Heart right ventricle (tissue), 16 donors: ENCODE measurements at regions not wholly inside any gene's neighbourhood (a gene's known extent, or its start where the extent isn't known, plus 50 kb on each side); places are given as distances from the start of the nearest gene placed in this dataset.

Experiments
- ATAC-seq, 8 donors: fragments of 200-7000 bp; cut with Tn5 transposase; one replicate each; pipeline ENCODE4 v1.9.1; 2020; ENCODE audit warnings: mild to moderate bottlenecking in 8 of 8, moderate library complexity in 8 of 8, moderate number of reproducible peaks in 1 of 8
- DNase-seq, 2 donors: peaks; one replicate each; pipeline ENCODE4 v3.0.0-alpha.2; 2020
- H3K27ac ChIP-seq, 10 donors: fragments of 200-600 bp; sonication (generic) in 2 of 10; one replicate each; pipeline versions ENCODE4 v1.5.0 to v1.8.0; 2020 to 2022; ENCODE audit warnings: mild to moderate bottlenecking in 3 of 10
- H3K27me3 ChIP-seq, 7 donors: fragments of 200-600 bp; one replicate each; pipeline ENCODE4 v1.8.0; 2021 to 2022; ENCODE audit warnings: mild to moderate bottlenecking in 2 of 7
- H3K36me3 ChIP-seq, 9 donors: fragments of 200-600 bp; sonication (generic) in 1 of 9; one replicate each; pipeline versions ENCODE4 v1.5.0 to v1.8.0; 2020 to 2022; ENCODE audit warnings: mild to moderate bottlenecking in 2 of 9
- H3K4me1 ChIP-seq, 9 donors: fragments of 200-600 bp; sonication (generic) in 1 of 9; one replicate each; pipeline versions ENCODE4 v1.5.0 to v1.8.0; 2020 to 2022; ENCODE audit warnings: mild to moderate bottlenecking in 4 of 9
- H3K4me3 ChIP-seq, 10 donors: fragments of 200-600 bp; sonication (generic) in 2 of 10; one replicate each; pipeline versions ENCODE4 v1.5.0 to v1.8.0; 2020 to 2022; ENCODE audit warnings: mild to moderate bottlenecking in 7 of 10, moderate library complexity in 2 of 10
- H3K9me3 ChIP-seq, 11 donors: fragments of 200-600 bp in 10 of 11; sonication (generic) in 2 of 11; one replicate each; pipeline versions ENCODE4 v1.5.0 to v1.8.0; 2013 to 2022; ENCODE audit warnings: mild to moderate bottlenecking in 2 of 11, control low read depth in 1 of 11, moderate library complexity in 1 of 11
- CTCF ChIP-seq, 9 donors: fragments of 200-600 bp; sonication (generic) in 2 of 9; IDR thresholded peaks; one replicate each; pipeline versions ENCODE4 v1.5.0 to v1.8.0; 2021 to 2022; ENCODE audit warnings: antibody characterized with exemption in 9 of 9, mild to moderate bottlenecking in 5 of 9, moderate library complexity in 1 of 9
- WGBS, 2 donors: extraction: QIAGEN DNeasy Blood & Tissue Kit; methylation state at CpG; one replicate each; pipeline ENCODE4 v1.1.7; 2013; ENCODE audit warnings: inconsistent platforms in 1 of 2; 5-methylcytosine and 5-hydroxymethylcytosine counted together
- intact Hi-C, 10 donors: fragments of 100-400 bp; cut with DNase I; formaldehyde crosslinking; loops; one replicate each; pipeline versions ENCODE4 v1.11.1 to v1.14.2; 2022
- donor health status: Arrhythmogenic right ventricular cardiomyopathy.
- donor health status: ischemic (EF 13 %, LVEDD 7.1; RV severe dilation, severe dysfunction).
- donor health status: healthy with polysubstance abuse.
- donor health status: DM: no; HTN: yes; CAD: no.
- donor health status: DM: no; HTN: no; CAD: no.
- donor health status: ischemic (EF 25% LVEDD 6.9; RV normal size, moderate dysfunction).
- donor health status: ischemic (EF 25% LVEDD 5.7; RV mildly dilated, moderate dysfunction).
- donor health status: healthy.
- donor health status: DM: yes; HTN: yes; CAD: no.
- donor health status: Ischemic cardiomyopathy.
- donor health status: ischemic (EF 35%, LVEDD 5.7; RV mildly dilated, moderate dysfunction).
- donor health status: nonischemic (EF 11% LVEDD 7.7; RV severe dilation, severe dysfunction).
- donor health status: DM: yes; HTN: yes; CAD: no.
- donor health status: PGD.
- donor health status: ischemic (EF 29% LVEDD 5.4; RV normal size, mild dysfunction).
- donor health status: nonischemic (EF 23%, LVEDD 6.1; RV moderate dilation, normal function).

GRCh38 chr12:124668602-124669001 is 101.2 kb upstream of the NCOR2 start:
- Histone ChIP-seq H3K4me3 (no peak overlapping the region), H3K9me3 (peaks cover 0 to 24% (median 7%) of the 10 kb centered on the region in 11 donors), H3K27me3 (no peaks in the 10 kb centered on the region), H3K4me1 (peaks cover 2 to 37% (median 10%) of the 10 kb centered on the region in 9 donors), H3K36me3 (no peaks in the 10 kb centered on the region), H3K27ac (peak overlapping the region in 2 of 10 donors; percentile 21 to 76)
- DNase-seq (no peak), ATAC-seq (peak in 7 of 8 donors; percentile 15 to 64 (median 41))
- 36% methylated on average over 8 of the region's 8 CpGs for WGBS, 2 donors
- TF ChIP-seq CTCF (IDR thresholded peaks at IDR 0.05), result no peak
- intact Hi-C loops, result no loop called here

GRCh38 chr12:124667506-124668326 is 100.3 kb upstream of the NCOR2 start:
- DNase-seq (no peak), ATAC-seq (peak in 2 of 8 donors; percentile 25 to 66)
- no peak overlapping the region for H3K4me3 ChIP-seq
- TF ChIP-seq CTCF (IDR thresholded peaks at IDR 0.05), result no peak
- intact Hi-C loops, result no loop called here
- no peaks in the 10 kb centered on the region for H3K36me3 ChIP-seq
- peak overlapping the region in 1 of 10 donors; percentile 76 for H3K27ac ChIP-seq
- WGBS, 2 donors, result 68 to 74% methylated on average over 21 of the region's 21 CpGs
- H3K27me3 ChIP-seq, result no peaks in the 10 kb centered on the region
- peaks cover 2 to 46% (median 19%) of the 10 kb centered on the region in 9 donors for H3K4me1 ChIP-seq
- H3K9me3 ChIP-seq, result peaks cover 0 to 24% (median 7%) of the 10 kb centered on the region in 11 donors

GRCh38 chr12:124666722-124667259 is 99.4 kb upstream of the NCOR2 start:
- Histone ChIP-seq H3K9me3 (peaks cover 0 to 27% (median 7%) of the 10 kb centered on the region in 11 donors), H3K27ac (no peak overlapping the region), H3K4me3 (no peak overlapping the region), H3K27me3 (no peaks in the 10 kb centered on the region), H3K36me3 (no peaks in the 10 kb centered on the region), H3K4me1 (peaks cover 2 to 47% (median 22%) of the 10 kb centered on the region in 9 donors)
- 90 to 91% methylated on average over 4 of the region's 4 CpGs for WGBS, 2 donors
- intact Hi-C loops, result no loop called here
- TF ChIP-seq CTCF (IDR thresholded peaks at IDR 0.05), result no peak
- DNase-seq (no peak), ATAC-seq (no peak)

GRCh38 chr12:124665511-124665910 is 98.1 kb upstream of the NCOR2 start:
- no peak for TF ChIP-seq CTCF (IDR thresholded peaks at IDR 0.05)
- H3K27ac ChIP-seq, result peak overlapping the region in 1 of 10 donors; percentile 15
- no peak overlapping the region for H3K4me3 ChIP-seq
- H3K36me3 ChIP-seq, result no peaks in the 10 kb centered on the region
- DNase-seq (no peak), ATAC-seq (no peak)
- H3K9me3 ChIP-seq, result peaks cover 0 to 27% (median 7%) of the 10 kb centered on the region in 11 donors
- WGBS, 2 donors, result 98 to 100% methylated on average over 1 of the region's 1 CpG
- H3K27me3 ChIP-seq, result no peaks in the 10 kb centered on the region
- H3K4me1 ChIP-seq, result peaks cover 2 to 53% (median 22%) of the 10 kb centered on the region in 9 donors
- intact Hi-C loops, result no loop called here
